RWPE1 (cell line): ENCODE measurements at regions not wholly inside any gene's neighbourhood (a gene's known extent, or its start where the extent isn't known, plus 50 kb on each side); places are given as distances from the start of the nearest gene placed in this dataset.

Source experiments
- CTCF ChIA-PET: fragments of 350-600 bp; sonication (Branson Sonifier 250); formaldehyde crosslinking; extraction: SDS; loops from one replicate; lab custom pipeline; 2021; lab: Yijun Ruan, JAX
- POLR2A ChIA-PET: fragments of 400-600 bp; formaldehyde crosslinking; extraction: SDS; loops from one replicate; lab custom pipeline; 2020; ENCODE audit warnings: antibody characterized with exemption; ENCODE audit not compliant: low non-redundant PET; lab: Yijun Ruan, JAX
- DNase-seq: peaks from one replicate; pipeline ENCODE4 v3.0.0; 2012; ENCODE audit warnings: low spot score
- H3K27ac ChIP-seq: fragments of 450-650 bp; 2 replicates; pipeline ENCODE4 v1.5.1; 2017
- TF ChIP-seq, protein P1 (sequence below): fragments of 450-650 bp; conservative IDR thresholded peaks from 2 replicates; pipeline ENCODE4 v1.5.1; 2017; ENCODE audit warnings: low read depth, mild to moderate bottlenecking

DNA sequence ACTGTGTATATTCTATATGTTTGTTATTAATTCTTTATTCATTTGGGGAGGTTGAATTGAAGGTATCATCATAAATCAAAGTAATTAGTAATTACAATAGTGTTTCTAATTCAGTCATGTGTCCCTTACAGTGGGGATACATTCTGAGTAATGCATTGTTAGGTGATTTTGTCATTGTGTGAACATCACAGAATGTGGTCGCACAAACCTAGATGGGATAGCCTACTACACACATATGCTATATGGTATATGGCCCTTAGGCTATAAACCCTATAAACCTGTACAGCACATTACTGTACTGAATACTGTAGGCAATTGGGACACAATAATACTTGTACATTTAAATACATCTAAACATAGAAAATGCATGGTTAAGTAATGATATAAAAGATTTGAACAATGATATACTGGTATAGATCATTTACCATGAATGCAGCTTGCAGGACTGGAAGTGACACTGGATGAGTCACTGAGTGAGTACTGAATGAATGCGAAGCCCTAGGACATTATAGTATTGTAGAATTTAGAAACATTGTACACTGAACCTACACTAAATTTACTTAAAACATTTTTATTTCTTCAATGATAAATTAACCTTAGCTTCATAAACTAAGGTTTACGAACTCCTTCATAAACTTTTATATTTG lies 936.2 kb upstream of the CHORDC1 start:
- TF ChIP-seq, protein P1, sequence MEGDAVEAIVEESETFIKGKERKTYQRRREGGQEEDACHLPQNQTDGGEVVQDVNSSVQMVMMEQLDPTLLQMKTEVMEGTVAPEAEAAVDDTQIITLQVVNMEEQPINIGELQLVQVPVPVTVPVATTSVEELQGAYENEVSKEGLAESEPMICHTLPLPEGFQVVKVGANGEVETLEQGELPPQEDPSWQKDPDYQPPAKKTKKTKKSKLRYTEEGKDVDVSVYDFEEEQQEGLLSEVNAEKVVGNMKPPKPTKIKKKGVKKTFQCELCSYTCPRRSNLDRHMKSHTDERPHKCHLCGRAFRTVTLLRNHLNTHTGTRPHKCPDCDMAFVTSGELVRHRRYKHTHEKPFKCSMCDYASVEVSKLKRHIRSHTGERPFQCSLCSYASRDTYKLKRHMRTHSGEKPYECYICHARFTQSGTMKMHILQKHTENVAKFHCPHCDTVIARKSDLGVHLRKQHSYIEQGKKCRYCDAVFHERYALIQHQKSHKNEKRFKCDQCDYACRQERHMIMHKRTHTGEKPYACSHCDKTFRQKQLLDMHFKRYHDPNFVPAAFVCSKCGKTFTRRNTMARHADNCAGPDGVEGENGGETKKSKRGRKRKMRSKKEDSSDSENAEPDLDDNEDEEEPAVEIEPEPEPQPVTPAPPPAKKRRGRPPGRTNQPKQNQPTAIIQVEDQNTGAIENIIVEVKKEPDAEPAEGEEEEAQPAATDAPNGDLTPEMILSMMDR = no peak
- ChIA-PET CTCF (no interaction called here), POLR2A (no interaction called here)
- no peak overlapping the region for H3K27ac ChIP-seq
- peak; percentile 18 for DNase-seq

DNA sequence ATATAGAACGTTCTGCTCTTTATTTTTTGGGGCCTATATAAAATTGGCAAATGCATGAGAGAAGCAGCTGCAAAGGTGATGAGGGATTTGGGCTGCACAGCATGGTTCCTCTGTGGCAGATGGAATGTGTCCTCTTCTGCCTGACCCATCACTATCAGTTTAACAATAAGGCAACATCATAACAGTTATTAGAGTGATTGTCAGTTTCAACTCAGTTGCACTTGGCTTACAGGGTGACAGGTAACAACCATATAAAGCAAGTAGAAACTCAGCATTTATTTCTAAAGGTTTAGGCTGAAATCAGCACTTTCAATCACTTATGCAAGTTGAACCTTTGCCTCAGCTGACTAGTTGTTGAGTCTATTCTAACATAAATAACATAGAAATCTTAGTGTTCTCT lies 935.4 kb upstream of the CHORDC1 start:
- TF ChIP-seq, protein P1 = no peak
- POLR2A ChIA-PET = no interaction called here
- DNase-seq = no peak
- CTCF ChIA-PET = interaction anchor here (0.6 kb wide), 3 partner anchors 16 to 1741 kb away, joined by 3 to 5 read pairs (median 3); no protein-coding TSS in a partner anchor
- H3K27ac ChIP-seq = no peak overlapping the region

DNA sequence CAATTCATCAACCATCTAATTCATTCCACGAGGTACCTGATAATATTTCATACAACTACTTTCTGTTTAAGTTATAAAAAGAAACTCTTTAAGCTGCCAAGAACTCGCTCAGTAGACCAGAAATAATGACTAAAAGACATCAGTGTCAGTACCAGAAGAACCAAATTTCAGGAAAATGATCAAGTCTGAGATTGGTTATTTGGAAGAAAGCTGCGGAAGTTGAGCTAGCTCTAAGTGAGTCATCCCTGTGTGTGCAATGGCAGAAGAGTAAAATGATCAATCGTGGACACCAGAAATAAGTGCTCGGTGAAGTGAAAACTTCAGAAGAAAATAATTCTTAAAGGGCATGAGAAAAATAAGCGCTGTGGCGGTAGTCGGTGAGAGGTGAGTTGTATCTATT lies 933.2 kb upstream of the CHORDC1 start:
- TF ChIP-seq, protein P1 = no peak
- DNase-seq = no peak
- ChIA-PET POLR2A (no interaction called here), CTCF (interaction anchor here (0.7 kb wide), 1 partner anchor 10 kb away, joined by 3 read pairs; no protein-coding TSS in a partner anchor)
- H3K27ac ChIP-seq = no peak overlapping the region

DNA sequence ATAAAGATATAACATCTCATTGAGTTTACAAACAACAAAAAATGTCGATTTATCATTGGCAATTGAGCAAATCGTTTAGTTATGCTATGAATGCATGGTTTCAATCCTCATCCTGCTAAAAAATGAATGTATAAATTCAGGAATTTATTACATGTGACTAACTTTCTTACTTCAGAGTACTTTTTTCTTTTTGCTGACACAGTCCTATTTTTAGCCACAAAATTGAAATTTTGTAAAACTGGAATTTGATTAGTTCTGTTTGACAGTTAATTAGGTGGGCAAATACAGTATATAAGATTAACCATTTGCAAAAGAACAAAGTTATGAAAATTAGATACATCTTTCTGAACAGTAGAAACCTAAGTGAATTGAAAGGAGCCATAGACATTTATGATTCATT lies 925.0 kb upstream of the CHORDC1 start:
- POLR2A ChIA-PET = no interaction called here
- no peak for DNase-seq
- TF ChIP-seq, protein P1 = no peak
- H3K27ac ChIP-seq = no peak overlapping the region
- CTCF ChIA-PET = no interaction called here

DNA sequence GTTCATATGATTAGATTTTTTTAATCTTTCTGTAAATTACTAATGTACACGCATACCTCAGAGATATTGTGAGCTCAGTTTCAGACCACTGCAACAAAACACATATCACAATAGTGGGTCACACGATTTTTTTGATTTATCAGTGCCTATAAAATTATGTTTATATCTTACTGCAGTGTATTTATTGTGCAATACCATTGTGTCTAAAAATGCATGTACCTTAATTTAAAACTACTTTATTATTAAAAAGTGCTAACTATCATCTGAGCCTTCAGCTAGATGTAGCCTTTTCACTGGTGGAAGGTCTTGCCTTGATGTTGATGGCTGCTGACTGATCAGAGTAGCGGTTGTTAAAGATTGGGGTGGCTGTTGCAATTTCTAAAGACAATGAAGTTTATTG lies 918.8 kb upstream of the CHORDC1 start:
- no peak for DNase-seq
- ChIA-PET CTCF (no interaction called here), POLR2A (no interaction called here)
- no peak overlapping the region for H3K27ac ChIP-seq
- TF ChIP-seq, protein P1 = no peak

DNA sequence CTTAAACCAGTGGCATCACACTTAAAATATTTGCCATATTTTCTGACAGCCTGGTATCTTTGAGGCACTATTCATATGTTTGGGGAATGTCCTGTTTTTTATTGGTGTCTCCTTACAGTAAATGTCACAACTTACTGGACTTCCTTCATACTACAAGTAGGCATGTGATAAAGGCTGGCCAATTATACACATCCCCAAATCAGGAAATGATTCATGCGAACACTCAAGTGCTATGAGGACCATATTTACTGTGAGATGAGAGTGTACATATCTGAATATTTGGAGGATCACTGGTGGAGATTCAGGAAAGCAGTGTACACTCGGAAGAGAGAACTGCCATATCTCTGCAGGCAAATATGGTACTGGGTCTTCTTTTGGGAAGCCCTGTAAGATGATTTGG lies 913.8 kb upstream of the CHORDC1 start:
- no peak overlapping the region for H3K27ac ChIP-seq
- DNase-seq = no peak
- TF ChIP-seq, protein P1 = no peak
- ChIA-PET CTCF (no interaction called here), POLR2A (no interaction called here)
